Fibroblast of villous mesenchyme (primary cell): ENCODE measurements at regions not wholly inside any gene's neighbourhood (a gene's known extent, or its start where the extent isn't known, plus 50 kb on each side); places are given as distances from the start of the nearest gene placed in this dataset.
"Not testable (repeated sequence)": the region's sequence is repeated elsewhere in the genome, so short reads cannot be mapped to it uniquely, and the experiment has no call there.

Source experiments
- DNase-seq: peaks from one replicate; pipeline ENCODE4 v3.0.0-alpha.2; 2010; ENCODE audit warnings: low read depth
- H3K4me3 ChIP-seq: 2 replicates; pipeline ENCODE4 v1.5.1; 2011; ENCODE audit warnings: low read depth, mild to moderate bottlenecking, low read length
- TF ChIP-seq, protein P1 (sequence below): IDR thresholded peaks from 2 replicates; pipeline ENCODE4 v1.5.1; 2012; ENCODE audit warnings: low read depth, mild to moderate bottlenecking, low read length; ENCODE audit not compliant: insufficient read depth

GRCh38 chr4:131547506-131547981 lies 1601.5 kb upstream of the PCDH10 start:
- H3K4me3 ChIP-seq: no peak overlapping the region
- TF ChIP-seq, protein P1, sequence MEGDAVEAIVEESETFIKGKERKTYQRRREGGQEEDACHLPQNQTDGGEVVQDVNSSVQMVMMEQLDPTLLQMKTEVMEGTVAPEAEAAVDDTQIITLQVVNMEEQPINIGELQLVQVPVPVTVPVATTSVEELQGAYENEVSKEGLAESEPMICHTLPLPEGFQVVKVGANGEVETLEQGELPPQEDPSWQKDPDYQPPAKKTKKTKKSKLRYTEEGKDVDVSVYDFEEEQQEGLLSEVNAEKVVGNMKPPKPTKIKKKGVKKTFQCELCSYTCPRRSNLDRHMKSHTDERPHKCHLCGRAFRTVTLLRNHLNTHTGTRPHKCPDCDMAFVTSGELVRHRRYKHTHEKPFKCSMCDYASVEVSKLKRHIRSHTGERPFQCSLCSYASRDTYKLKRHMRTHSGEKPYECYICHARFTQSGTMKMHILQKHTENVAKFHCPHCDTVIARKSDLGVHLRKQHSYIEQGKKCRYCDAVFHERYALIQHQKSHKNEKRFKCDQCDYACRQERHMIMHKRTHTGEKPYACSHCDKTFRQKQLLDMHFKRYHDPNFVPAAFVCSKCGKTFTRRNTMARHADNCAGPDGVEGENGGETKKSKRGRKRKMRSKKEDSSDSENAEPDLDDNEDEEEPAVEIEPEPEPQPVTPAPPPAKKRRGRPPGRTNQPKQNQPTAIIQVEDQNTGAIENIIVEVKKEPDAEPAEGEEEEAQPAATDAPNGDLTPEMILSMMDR: no peak
- no peak for DNase-seq

GRCh38 chr4:131551306-131551705 lies 1597.8 kb upstream of the PCDH10 start:
- H3K4me3 ChIP-seq: no peak overlapping the region
- no peak for DNase-seq

GRCh38 chr4:131566026-131566425 lies 1583.1 kb upstream of the PCDH10 start:
- TF ChIP-seq, protein P1: no peak
- H3K4me3 ChIP-seq: no peak overlapping the region
- no peak for DNase-seq

More at GRCh38 chr4:131551306-131551705, 1597.8 kb upstream of the PCDH10 start:
- TF ChIP-seq, protein P1: no peak

GRCh38 chr4:131584587-131584986 lies 1564.5 kb upstream of the PCDH10 start:
- H3K4me3 ChIP-seq: no peak overlapping the region
- no peak for DNase-seq
- TF ChIP-seq, protein P1: no peak

DNA sequence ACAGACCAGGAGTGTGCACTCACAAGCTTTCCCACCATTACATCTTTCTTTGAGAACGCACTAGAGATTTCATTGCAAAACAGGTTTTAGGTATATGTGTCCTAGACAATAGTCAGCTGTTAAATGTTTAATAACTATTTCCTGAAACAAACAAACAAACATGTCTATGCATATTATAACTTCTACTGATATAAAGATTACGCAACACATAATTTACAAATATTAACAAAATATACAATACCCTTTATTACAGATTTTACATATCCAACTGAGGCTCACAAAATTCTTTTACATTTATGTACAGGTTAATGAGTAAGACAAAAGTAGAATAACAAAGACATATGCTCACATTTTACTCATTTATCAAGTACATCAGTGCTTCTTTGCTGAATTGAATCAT lies 1554.0 kb upstream of the PCDH10 start:
- H3K4me3 ChIP-seq: no peak overlapping the region
- DNase-seq: no peak
- TF ChIP-seq, protein P1: no peak

DNA sequence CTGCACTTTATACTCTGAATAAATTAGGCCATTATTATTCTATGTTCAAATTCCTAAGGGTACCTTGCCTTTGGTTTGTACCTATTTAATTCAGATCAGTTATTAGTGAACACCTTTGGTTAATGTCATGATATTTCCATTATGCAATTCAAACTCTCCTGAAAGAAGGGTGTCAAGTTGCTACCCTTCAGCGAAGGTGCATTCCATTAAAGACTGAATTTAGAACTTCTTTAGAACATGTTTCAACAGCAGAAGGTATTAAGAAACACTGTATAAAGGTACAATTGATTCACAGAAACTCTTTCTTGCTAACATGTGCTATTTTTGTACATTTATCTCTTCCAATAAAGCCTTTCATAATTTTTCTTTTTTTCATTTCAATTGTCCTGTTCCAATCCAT lies 1545.4 kb upstream of the PCDH10 start:
- H3K4me3 ChIP-seq: no peak overlapping the region
- no peak for DNase-seq
- TF ChIP-seq, protein P1: no peak

GRCh38 chr4:131609039-131609438 lies 1540.1 kb upstream of the PCDH10 start:
- TF ChIP-seq, protein P1: no peak
- no peak overlapping the region for H3K4me3 ChIP-seq
- DNase-seq: peak; percentile 4

GRCh38 chr4:131610517-131610916 lies 1538.6 kb upstream of the PCDH10 start:
- not testable (repeated sequence) for H3K4me3 ChIP-seq
- peak; percentile 92 for DNase-seq
